ENCODE measurements at regions not wholly inside any gene's neighbourhood (a gene's known extent, or its start where the extent isn't known, plus 50 kb on each side); places are given as distances from the start of the nearest gene placed in this dataset.
"Not testable (repeated sequence)": the region's sequence is repeated elsewhere in the genome, so short reads cannot be mapped to it uniquely, and the experiment has no call there.

DNA sequence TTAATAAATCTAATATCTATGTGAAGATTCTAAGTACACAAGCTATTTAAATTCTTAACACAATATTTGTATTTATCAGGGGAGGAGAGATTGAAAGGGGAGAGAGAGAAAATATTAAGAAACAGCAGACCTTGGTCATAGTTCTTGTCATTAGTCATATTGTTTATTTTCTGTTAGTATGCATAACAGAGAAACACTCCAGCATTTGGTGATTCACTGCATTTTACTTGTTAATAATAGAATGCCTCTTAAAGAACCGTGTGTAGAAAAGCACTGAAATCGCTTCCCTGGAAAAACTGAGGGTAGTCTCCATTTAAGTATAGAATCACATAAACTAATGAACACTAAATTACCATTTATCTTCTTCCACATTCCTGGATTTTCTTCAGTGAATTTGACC, 122.7 kb upstream of the TRPC6 start:
- H3K4me1 ChIP-seq (ENCODE audit: control insufficient read depth in 1 of 2, insufficient read depth in 2 of 2, low read length in 2 of 2) = no peaks in the 10 kb centered on the region
- WGBS, 2 donors = 22 to 31% methylated on average over 2 of the region's 2 CpGs
- no peaks in the 10 kb centered on the region for H3K9me3 ChIP-seq (ENCODE audit: control insufficient read depth, low read length)
- intact Hi-C loops (cut with DNase I) = no loop called here
- H3K4me3 ChIP-seq (ENCODE audit: low read length in 2 of 2) = no peak overlapping the region
- no peaks in the 10 kb centered on the region for H3K27me3 ChIP-seq (ENCODE audit: control insufficient read depth in 1 of 2, insufficient read depth in 2 of 2, low read length in 1 of 2)
- DNase-seq (no peak), ATAC-seq (ENCODE audit: low FRiP score) (no peak)
- no peaks in the 10 kb centered on the region for H3K36me3 ChIP-seq (ENCODE audit: control insufficient read depth in 1 of 2, insufficient read depth in 2 of 2, low read length in 1 of 2)
- no peak overlapping the region for H3K27ac ChIP-seq (ENCODE audit: low read depth in 1 of 2, low read length in 2 of 2)

DNA sequence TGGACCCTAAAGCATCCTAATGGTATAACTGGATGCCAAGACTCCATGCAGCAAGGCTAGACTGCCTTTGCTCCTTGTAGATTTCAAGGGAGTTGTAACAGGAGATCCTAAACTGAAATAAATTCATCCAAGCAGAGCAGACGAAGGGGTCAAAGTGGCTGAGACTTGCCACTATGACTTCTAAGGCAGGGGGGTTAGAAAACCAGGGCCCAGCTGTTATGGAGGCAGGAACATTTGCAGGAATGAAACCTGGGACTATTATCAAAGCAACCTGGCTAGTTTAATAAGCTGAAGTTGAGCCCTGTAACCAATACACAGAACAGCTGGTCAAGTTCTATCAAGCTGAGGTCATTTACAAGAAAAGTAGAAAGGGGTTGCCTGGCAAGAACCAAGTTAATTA, 122.2 kb upstream of the TRPC6 start:
- no peaks in the 10 kb centered on the region for H3K9me3 ChIP-seq (ENCODE audit: control insufficient read depth, low read length)
- DNase-seq (no peak), ATAC-seq (ENCODE audit: low FRiP score) (no peak)
- intact Hi-C loops (cut with DNase I) = no loop called here
- no peak overlapping the region for H3K27ac ChIP-seq (ENCODE audit: low read depth in 1 of 2, low read length in 2 of 2)
- WGBS, 2 donors = 83 to 95% methylated on average over 1 of the region's 1 CpG
- H3K4me1 ChIP-seq (ENCODE audit: control insufficient read depth in 1 of 2, insufficient read depth in 2 of 2, low read length in 2 of 2) = no peaks in the 10 kb centered on the region
- H3K36me3 ChIP-seq (ENCODE audit: control insufficient read depth in 1 of 2, insufficient read depth in 2 of 2, low read length in 1 of 2) = no peaks in the 10 kb centered on the region
- no peaks in the 10 kb centered on the region for H3K27me3 ChIP-seq (ENCODE audit: control insufficient read depth in 1 of 2, insufficient read depth in 2 of 2, low read length in 1 of 2)
- no peak overlapping the region for H3K4me3 ChIP-seq (ENCODE audit: low read length in 2 of 2)

DNA sequence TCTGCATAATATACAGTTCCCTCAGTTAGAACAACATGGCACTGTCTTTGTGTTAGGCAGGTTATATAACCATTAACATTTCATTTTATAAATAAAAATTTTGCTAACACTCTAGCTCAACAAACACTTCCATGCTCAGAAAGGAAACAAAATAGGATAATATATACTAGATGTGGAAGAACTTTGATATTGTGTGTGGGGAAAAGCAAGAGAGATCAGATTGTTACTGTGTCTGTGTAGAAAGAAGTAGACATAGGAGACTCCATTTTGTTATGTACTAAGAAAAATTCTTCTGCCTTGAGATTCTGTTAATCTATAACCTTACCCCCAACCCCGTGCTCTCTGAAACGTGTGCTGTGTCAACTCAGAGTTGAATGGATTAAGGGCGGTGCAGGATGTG, 111.1 kb upstream of the TRPC6 start:
- ATAC-seq (ENCODE audit: low FRiP score); H3K4me3 ChIP-seq (ENCODE audit: low read length in 2 of 2); H3K9me3 ChIP-seq (ENCODE audit: control insufficient read depth, low read length); DNase-seq; intact Hi-C loops (cut with DNase I); H3K27me3 ChIP-seq (ENCODE audit: control insufficient read depth in 1 of 2, insufficient read depth in 2 of 2, low read length in 1 of 2); H3K36me3 ChIP-seq (ENCODE audit: control insufficient read depth in 1 of 2, insufficient read depth in 2 of 2, low read length in 1 of 2); H3K27ac ChIP-seq (ENCODE audit: low read depth in 1 of 2, low read length in 2 of 2); H3K4me1 ChIP-seq (ENCODE audit: control insufficient read depth in 1 of 2, insufficient read depth in 2 of 2, low read length in 2 of 2): not testable (repeated sequence)
- no CpG with 5 or more reads among the region's 3 CpGs for WGBS, 2 donors

DNA sequence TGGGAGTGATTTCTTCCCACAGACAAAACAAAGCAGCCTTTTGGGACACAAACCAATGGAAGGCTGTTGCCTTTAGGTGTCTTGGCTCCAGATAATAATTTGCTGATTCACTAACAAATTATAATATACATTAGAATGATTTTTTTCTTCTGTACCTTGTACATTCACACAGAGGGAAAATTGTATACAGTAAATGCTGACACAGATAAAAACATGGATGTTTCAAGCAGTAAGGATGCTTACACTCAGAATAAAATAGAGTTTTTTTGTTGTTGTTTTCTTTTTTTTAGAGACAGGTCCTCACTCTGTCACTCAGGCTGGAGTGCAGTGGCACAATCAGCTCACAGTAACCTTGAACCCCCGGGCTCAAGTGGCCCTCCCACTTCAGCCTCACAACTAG, 109.2 kb upstream of the TRPC6 start:
- no peaks in the 10 kb centered on the region for H3K4me1 ChIP-seq (ENCODE audit: control insufficient read depth in 1 of 2, insufficient read depth in 2 of 2, low read length in 2 of 2)

DNA sequence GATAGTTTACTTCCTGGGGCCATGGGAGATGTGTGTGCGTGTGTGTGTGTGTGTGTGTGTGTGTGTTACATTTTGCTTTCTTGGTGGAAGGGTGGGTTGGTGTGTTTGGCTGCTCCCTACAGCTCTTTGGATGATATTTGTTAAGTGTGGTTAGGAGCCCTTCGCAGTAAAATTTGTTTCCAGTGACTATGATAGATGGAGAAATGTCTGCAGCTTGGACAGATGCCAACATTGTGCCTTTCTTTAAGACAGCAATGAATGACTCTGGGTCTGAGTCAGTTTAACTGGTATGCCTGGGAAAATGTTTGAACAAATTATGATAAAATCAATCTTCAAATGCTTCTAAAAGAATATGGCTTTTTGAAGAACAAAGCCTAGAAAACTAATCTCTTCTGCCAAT, 102.7 kb upstream of the TRPC6 start:
- H3K27me3 ChIP-seq (ENCODE audit: control insufficient read depth in 1 of 2, insufficient read depth in 2 of 2, low read length in 1 of 2) = no peaks in the 10 kb centered on the region
- DNase-seq (no peak), ATAC-seq (ENCODE audit: low FRiP score) (no peak)
- peaks cover 2% of the 10 kb centered on the region for H3K9me3 ChIP-seq (ENCODE audit: control insufficient read depth, low read length)
- H3K4me3 ChIP-seq (ENCODE audit: low read length in 2 of 2) = no peak overlapping the region
- H3K4me1 ChIP-seq (ENCODE audit: control insufficient read depth in 1 of 2, insufficient read depth in 2 of 2, low read length in 2 of 2) = peaks cover 0 to 1% of the 10 kb centered on the region in 2 donors
- 4 to 9% methylated on average over 2 of the region's 2 CpGs for WGBS, 2 donors
- intact Hi-C loops (cut with DNase I) = no loop called here
- no peak overlapping the region for H3K27ac ChIP-seq (ENCODE audit: low read depth in 1 of 2, low read length in 2 of 2)
- H3K36me3 ChIP-seq (ENCODE audit: control insufficient read depth in 1 of 2, insufficient read depth in 2 of 2, low read length in 1 of 2) = no peaks in the 10 kb centered on the region

More for the DNA sequence above, 109.2 kb upstream of the TRPC6 start:
- intact Hi-C loops (cut with DNase I) = no loop called here
- WGBS, 2 donors = 72 to 86% methylated on average over 1 of the region's 1 CpG
- Histone ChIP-seq H3K9me3 (ENCODE audit: control insufficient read depth, low read length) (peaks cover 2% of the 10 kb centered on the region), H3K27ac (ENCODE audit: low read depth in 1 of 2, low read length in 2 of 2) (no peak overlapping the region), H3K27me3 (ENCODE audit: control insufficient read depth in 1 of 2, insufficient read depth in 2 of 2, low read length in 1 of 2) (no peaks in the 10 kb centered on the region), H3K36me3 (ENCODE audit: control insufficient read depth in 1 of 2, insufficient read depth in 2 of 2, low read length in 1 of 2) (no peaks in the 10 kb centered on the region), H3K4me3 (ENCODE audit: low read length in 2 of 2) (no peak overlapping the region)
- DNase-seq (no peak), ATAC-seq (ENCODE audit: low FRiP score) (no peak)

DNA sequence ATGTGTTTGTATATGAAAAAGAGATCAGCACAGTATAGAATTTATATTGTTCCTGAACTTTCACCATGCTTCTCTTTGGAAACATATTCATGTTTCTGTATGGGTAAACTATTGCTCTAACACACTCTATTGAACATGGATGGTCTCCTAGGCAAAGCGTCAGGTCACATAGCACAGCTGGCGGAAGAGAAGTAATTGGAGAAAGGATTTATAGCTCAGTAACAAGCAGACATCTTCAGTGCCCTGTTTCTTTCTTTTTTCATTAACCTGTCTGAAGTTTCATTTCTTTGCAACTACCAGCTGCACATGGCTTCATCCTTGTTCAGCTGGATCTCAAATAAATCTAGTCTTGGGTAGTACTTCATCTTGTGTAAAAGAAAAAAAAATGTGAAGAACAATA, 84.4 kb upstream of the TRPC6 start:
- peaks cover 0 to 2% of the 10 kb centered on the region in 2 donors for H3K27me3 ChIP-seq (ENCODE audit: control insufficient read depth in 1 of 2, insufficient read depth in 2 of 2, low read length in 1 of 2)
- 80 to 86% methylated on average over 2 of the region's 2 CpGs for WGBS, 2 donors
- ATAC-seq (ENCODE audit: low FRiP score) (no peak), DNase-seq (no peak)
- no peaks in the 10 kb centered on the region for H3K9me3 ChIP-seq (ENCODE audit: control insufficient read depth, low read length)
- no peak overlapping the region for H3K27ac ChIP-seq (ENCODE audit: low read depth in 1 of 2, low read length in 2 of 2)
- no peak overlapping the region for H3K4me3 ChIP-seq (ENCODE audit: low read length in 2 of 2)
- H3K4me1 ChIP-seq (ENCODE audit: control insufficient read depth in 1 of 2, insufficient read depth in 2 of 2, low read length in 2 of 2) = no peaks in the 10 kb centered on the region
- intact Hi-C loops (cut with DNase I) = no loop called here
- H3K36me3 ChIP-seq (ENCODE audit: control insufficient read depth in 1 of 2, insufficient read depth in 2 of 2, low read length in 1 of 2) = no peaks in the 10 kb centered on the region

DNA sequence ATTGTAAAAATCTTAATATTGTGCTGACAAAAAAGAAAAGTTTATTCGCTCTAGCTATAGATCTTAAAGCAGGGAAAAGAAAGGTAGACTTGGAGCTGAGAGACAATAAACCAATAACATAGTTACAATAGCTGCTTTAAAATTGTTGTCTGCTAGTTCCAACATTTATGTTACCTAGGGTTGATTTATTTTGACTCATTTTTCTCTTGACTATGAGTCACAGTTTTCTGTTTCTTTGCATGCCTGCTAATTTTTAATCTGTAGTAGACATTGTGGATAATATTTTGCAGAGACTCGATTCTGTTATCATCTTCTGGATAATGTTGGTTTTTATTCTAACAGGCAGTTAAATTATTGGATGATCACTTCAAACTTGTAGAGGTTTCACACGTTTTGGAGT, 83.1 kb upstream of the TRPC6 start:
- no peak for ATAC-seq (ENCODE audit: low FRiP score)
- intact Hi-C loops (cut with DNase I) = no loop called here
- no peaks in the 10 kb centered on the region for H3K4me1 ChIP-seq (ENCODE audit: control insufficient read depth in 1 of 2, insufficient read depth in 2 of 2, low read length in 2 of 2)
- 60 to 67% methylated on average over 3 of the region's 3 CpGs for WGBS, 2 donors
- no peak overlapping the region for H3K4me3 ChIP-seq (ENCODE audit: low read length in 2 of 2)
- no peak for DNase-seq
- H3K9me3 ChIP-seq (ENCODE audit: control insufficient read depth, low read length) = no peaks in the 10 kb centered on the region
- no peak overlapping the region for H3K27ac ChIP-seq (ENCODE audit: low read depth in 1 of 2, low read length in 2 of 2)
- H3K27me3 ChIP-seq (ENCODE audit: control insufficient read depth in 1 of 2, insufficient read depth in 2 of 2, low read length in 1 of 2) = peaks cover 0 to 2% of the 10 kb centered on the region in 2 donors
- no peaks in the 10 kb centered on the region for H3K36me3 ChIP-seq (ENCODE audit: control insufficient read depth in 1 of 2, insufficient read depth in 2 of 2, low read length in 1 of 2)

DNA sequence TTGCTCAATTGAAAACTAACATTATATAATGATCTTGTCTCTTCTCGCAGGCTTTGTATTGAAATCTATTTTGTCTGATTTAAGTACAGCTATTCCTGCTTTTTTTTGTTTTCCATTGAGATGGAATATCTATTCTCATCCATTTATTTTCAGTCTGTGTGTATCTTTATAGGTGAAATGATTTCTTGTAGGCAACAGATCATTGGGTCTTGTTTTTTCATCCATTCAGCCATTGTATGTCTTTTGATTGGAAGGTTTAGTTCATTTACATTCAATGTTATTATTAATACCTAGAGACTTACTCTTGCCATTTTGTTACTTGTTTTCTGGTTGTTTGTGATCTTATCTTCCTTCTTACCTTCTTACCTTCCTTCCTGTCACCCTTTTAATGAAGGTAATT, 77.8 kb upstream of the TRPC6 start:
- ATAC-seq (ENCODE audit: low FRiP score) (no peak), DNase-seq (no peak)
- peaks cover 0 to under 1% of the 10 kb centered on the region in 2 donors for H3K27me3 ChIP-seq (ENCODE audit: control insufficient read depth in 1 of 2, insufficient read depth in 2 of 2, low read length in 1 of 2)
- H3K36me3 ChIP-seq (ENCODE audit: control insufficient read depth in 1 of 2, insufficient read depth in 2 of 2, low read length in 1 of 2) = no peaks in the 10 kb centered on the region
- no peak overlapping the region for H3K27ac ChIP-seq (ENCODE audit: low read depth in 1 of 2, low read length in 2 of 2)
- intact Hi-C loops (cut with DNase I) = no loop called here
- WGBS, 2 donors = 96 to 98% methylated on average over 1 of the region's 1 CpG
- no peak overlapping the region for H3K4me3 ChIP-seq (ENCODE audit: low read length in 2 of 2)
- H3K4me1 ChIP-seq (ENCODE audit: control insufficient read depth in 1 of 2, insufficient read depth in 2 of 2, low read length in 2 of 2) = no peaks in the 10 kb centered on the region
- H3K9me3 ChIP-seq (ENCODE audit: control insufficient read depth, low read length) = no peaks in the 10 kb centered on the region

Data from aorta (tissue), 5 donors.